ENCODE measurements at regions not wholly inside any gene's neighbourhood (a gene's known extent, or its start where the extent isn't known, plus 50 kb on each side); places are given as distances from the start of the nearest gene placed in this dataset.

DNA sequence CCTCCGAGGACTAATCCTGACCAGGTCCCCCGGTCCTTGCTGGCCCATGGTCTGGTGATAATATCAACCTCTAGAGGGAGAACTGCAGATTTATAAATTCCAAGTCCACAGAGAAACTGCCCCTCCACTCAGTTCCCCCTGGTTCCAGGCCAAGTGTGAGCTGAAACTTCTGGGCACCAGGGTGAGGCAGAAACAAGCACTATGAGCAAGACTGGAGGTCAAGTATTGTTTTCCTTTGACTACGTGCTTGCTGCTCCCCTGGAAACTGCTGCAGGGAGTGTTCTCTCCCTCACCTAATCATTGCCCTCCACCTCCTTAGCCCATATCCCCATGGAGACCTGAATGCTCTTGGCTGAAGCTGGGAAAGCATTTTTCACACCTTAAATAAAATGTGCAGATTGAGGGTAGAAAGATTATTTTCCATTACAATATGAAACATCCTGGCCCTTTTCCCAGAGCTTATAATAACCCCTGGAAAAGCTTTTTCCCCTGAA is 135.2 kb downstream of the RDH14 start:
- no peaks in the 10 kb centered on the region for H3K9me3 ChIP-seq (ENCODE audit: low read length)
- no peaks in the 10 kb centered on the region for H4K20me1 ChIP-seq (ENCODE audit: insufficient read depth, low read length)
- no peak overlapping the region for H3K4me3 ChIP-seq (ENCODE audit: low read depth, low read length, poor library complexity, severe bottlenecking)
- no peak overlapping the region for H3K27ac ChIP-seq (ENCODE audit: low read depth, low read length, poor library complexity, severe bottlenecking)
- no peaks in the 10 kb centered on the region for H3K36me3 ChIP-seq (ENCODE audit: insufficient read depth, low read length)
- no peaks in the 10 kb centered on the region for H3K27me3 ChIP-seq (ENCODE audit: insufficient read depth, low read length)
- no peaks in the 10 kb centered on the region for H3K4me1 ChIP-seq (ENCODE audit: insufficient read depth, low read length, severe bottlenecking)
- TF ChIP-seq, protein P1, sequence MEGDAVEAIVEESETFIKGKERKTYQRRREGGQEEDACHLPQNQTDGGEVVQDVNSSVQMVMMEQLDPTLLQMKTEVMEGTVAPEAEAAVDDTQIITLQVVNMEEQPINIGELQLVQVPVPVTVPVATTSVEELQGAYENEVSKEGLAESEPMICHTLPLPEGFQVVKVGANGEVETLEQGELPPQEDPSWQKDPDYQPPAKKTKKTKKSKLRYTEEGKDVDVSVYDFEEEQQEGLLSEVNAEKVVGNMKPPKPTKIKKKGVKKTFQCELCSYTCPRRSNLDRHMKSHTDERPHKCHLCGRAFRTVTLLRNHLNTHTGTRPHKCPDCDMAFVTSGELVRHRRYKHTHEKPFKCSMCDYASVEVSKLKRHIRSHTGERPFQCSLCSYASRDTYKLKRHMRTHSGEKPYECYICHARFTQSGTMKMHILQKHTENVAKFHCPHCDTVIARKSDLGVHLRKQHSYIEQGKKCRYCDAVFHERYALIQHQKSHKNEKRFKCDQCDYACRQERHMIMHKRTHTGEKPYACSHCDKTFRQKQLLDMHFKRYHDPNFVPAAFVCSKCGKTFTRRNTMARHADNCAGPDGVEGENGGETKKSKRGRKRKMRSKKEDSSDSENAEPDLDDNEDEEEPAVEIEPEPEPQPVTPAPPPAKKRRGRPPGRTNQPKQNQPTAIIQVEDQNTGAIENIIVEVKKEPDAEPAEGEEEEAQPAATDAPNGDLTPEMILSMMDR (IDR thresholded peaks at IDR 0.05; ENCODE audit: low read length): no peak
- TF ChIP-seq EZH2 (IDR thresholded peaks at IDR 0.05; ENCODE audit: borderline replicate concordance, low read length): no peak
- no peaks in the 10 kb centered on the region for H3K9me2 ChIP-seq (ENCODE audit: low read depth, low read length)
- no peak overlapping the region for H3K4me2 ChIP-seq (ENCODE audit: low read length)
- no peak overlapping the region for H3K9ac ChIP-seq (ENCODE audit: low read length)
- H3F3A ChIP-seq (ENCODE audit: insufficient read depth, low read length): no peaks in the 10 kb centered on the region
- H3K79me2 ChIP-seq (ENCODE audit: insufficient read depth, low read length): no peaks in the 10 kb centered on the region
- no peak overlapping the region for H2AFZ ChIP-seq (ENCODE audit: low read length)

DNA sequence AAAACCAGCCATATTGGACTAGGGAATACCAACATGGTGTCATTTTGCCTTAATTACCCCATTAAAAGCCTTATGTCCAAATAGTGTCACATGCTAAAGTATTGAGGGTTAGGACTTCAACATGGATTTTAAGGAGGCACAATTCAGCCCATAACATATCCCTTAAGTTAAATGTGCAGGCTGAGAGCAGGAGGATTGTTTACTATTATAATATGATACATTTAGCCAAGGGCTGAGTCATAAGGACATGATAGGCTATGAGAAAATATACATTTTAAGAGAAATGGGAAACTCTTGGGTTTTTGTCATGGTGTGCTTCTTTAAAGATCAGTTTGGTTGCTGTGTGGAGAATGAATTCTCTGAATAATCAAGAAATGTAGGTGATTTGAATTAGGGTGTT is 136.8 kb downstream of the RDH14 start:
- Histone ChIP-seq H3K36me3 (ENCODE audit: insufficient read depth, low read length) (no peaks in the 10 kb centered on the region), H3K79me2 (ENCODE audit: insufficient read depth, low read length) (no peaks in the 10 kb centered on the region), H3K9ac (ENCODE audit: low read length) (no peak overlapping the region), H3K27me3 (ENCODE audit: insufficient read depth, low read length) (no peaks in the 10 kb centered on the region), H3K4me2 (ENCODE audit: low read length) (no peak overlapping the region), H3K4me1 (ENCODE audit: insufficient read depth, low read length, severe bottlenecking) (no peaks in the 10 kb centered on the region), H3K9me2 (ENCODE audit: low read depth, low read length) (no peaks in the 10 kb centered on the region), H3F3A (ENCODE audit: insufficient read depth, low read length) (no peaks in the 10 kb centered on the region), H3K9me3 (ENCODE audit: low read length) (no peaks in the 10 kb centered on the region), H3K4me3 (ENCODE audit: low read depth, low read length, poor library complexity, severe bottlenecking) (no peak overlapping the region), H2AFZ (ENCODE audit: low read length) (no peak overlapping the region), H3K27ac (ENCODE audit: low read depth, low read length, poor library complexity, severe bottlenecking) (no peak overlapping the region), H4K20me1 (ENCODE audit: insufficient read depth, low read length) (no peaks in the 10 kb centered on the region)
- TF ChIP-seq, protein P1 (IDR thresholded peaks at IDR 0.05; ENCODE audit: low read length): no peak
- TF ChIP-seq EZH2 (IDR thresholded peaks at IDR 0.05; ENCODE audit: borderline replicate concordance, low read length): no peak

DNA sequence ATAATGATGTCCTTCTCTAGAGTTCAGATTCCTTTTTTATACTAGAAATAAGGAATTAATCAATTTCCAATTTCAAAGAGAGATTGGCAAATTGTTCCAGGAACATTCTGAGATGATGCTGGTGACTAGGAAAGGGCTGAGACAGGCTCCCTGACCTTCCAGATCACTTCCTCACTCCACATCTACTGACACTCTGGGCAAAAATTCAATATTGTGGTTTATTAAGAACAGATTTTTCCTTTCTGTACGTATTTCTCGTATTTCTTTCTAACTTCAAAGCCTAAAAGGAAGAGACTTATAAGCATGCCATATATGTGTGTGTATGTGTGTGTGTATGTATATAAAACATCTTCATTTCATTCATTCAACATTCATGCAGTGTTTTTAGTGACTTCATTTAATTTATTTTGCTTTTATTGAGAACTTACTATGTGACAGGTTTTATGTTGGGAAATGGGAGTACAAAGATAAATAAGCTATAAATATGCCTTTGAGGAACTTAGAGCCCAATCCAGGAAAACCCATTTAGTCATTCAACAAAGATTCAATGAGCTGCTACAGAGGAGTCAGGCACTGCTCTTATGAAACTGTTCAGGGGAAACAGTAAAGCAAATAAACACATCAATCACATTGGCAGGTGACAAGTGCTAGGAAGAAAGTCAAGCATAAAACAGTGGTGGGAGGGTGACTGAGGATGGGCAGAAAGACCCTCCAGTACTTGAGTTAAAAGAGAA is 137.9 kb downstream of the RDH14 start:
- TF ChIP-seq, protein P1 (IDR thresholded peaks at IDR 0.05; ENCODE audit: low read length): no peak
- no peak for TF ChIP-seq EZH2 (IDR thresholded peaks at IDR 0.05; ENCODE audit: borderline replicate concordance, low read length)
- H3K27ac ChIP-seq (ENCODE audit: low read depth, low read length, poor library complexity, severe bottlenecking): no peak overlapping the region
- H3K9me2 ChIP-seq (ENCODE audit: low read depth, low read length): no peaks in the 10 kb centered on the region

More for the DNA sequence above, 137.9 kb downstream of the RDH14 start:
- Histone ChIP-seq H3K27me3 (ENCODE audit: insufficient read depth, low read length) (no peaks in the 10 kb centered on the region), H3K9me3 (ENCODE audit: low read length) (no peaks in the 10 kb centered on the region), H3K4me1 (ENCODE audit: insufficient read depth, low read length, severe bottlenecking) (no peaks in the 10 kb centered on the region), H3K36me3 (ENCODE audit: insufficient read depth, low read length) (no peaks in the 10 kb centered on the region), H2AFZ (ENCODE audit: low read length) (no peak overlapping the region), H3K4me2 (ENCODE audit: low read length) (no peak overlapping the region), H3F3A (ENCODE audit: insufficient read depth, low read length) (no peaks in the 10 kb centered on the region), H3K4me3 (ENCODE audit: low read depth, low read length, poor library complexity, severe bottlenecking) (no peak overlapping the region), H3K79me2 (ENCODE audit: insufficient read depth, low read length) (no peaks in the 10 kb centered on the region), H4K20me1 (ENCODE audit: insufficient read depth, low read length) (no peaks in the 10 kb centered on the region), H3K9ac (ENCODE audit: low read length) (no peak overlapping the region)
